HepG2 (cell line): ENCODE measurements at regions not wholly inside any gene's neighbourhood (a gene's known extent, or its start where the extent isn't known, plus 50 kb on each side); places are given as distances from the start of the nearest gene placed in this dataset.

Source experiments
- ATAC-seq: fragments of 200-7000 bp; cut with Tn5 transposase; 3 replicates; pipeline ENCODE4 v1.9.1; 2020; ENCODE audit warnings: mild to moderate bottlenecking, moderate library complexity
- BruUV-seq: library from RNA; stranded (reverse); fragments of 400-500 nt; replicated peaks from 2 replicates; lab custom pipeline; 2021; lab: Mats Ljungman, UMichigan
- CTCF ChIA-PET: fragments of 300-600 bp; formaldehyde crosslinking; extraction: SDS; loops from one replicate; lab custom pipeline; 2021; ENCODE audit warnings: low total read pairs, inconsistent platforms, low intra/inter-chr PET ratio; lab: Yijun Ruan, JAX
- POLR2A ChIA-PET: fragments of 350-600 bp; sonication (Branson Sonifier 250); formaldehyde crosslinking; loops from one replicate; lab custom pipeline; 2020; ENCODE audit warnings: antibody characterized with exemption, inconsistent platforms; lab: Yijun Ruan, JAX
- DNase-seq: peaks from one replicate; pipeline ENCODE4 v3.0.0-alpha.2; 2015; ENCODE audit warnings: low spot score
- FAIRE-seq: peaks from 3 replicates; lab custom pipeline; 2011; peaks lifted over from hg19 to GRCh38; lab: Jason Lieb, UNC
- H2AFZ ChIP-seq: one replicate; pipeline ENCODE4 v1.6.1; 2011; ENCODE audit warnings: low read length, inconsistent platforms
- H3K27ac ChIP-seq: fragments of 300-600 bp; 3 replicates; pipeline ENCODE4 v1.8.0; 2011; ENCODE audit warnings: mixed run types, mild to moderate bottlenecking, mixed read lengths, low read length, inconsistent platforms; ENCODE audit not compliant: insufficient read depth; ENCODE audit errors: extremely low read length
- H3K27me3 ChIP-seq, 2 experiments: fragments of 200-600 bp in 1 of 2; 2 replicates in 1 of 2; 3 replicates in 1 of 2; pipeline versions ENCODE4 v1.6.0 to v1.8.0; 2011; ENCODE audit warnings: low read length in 2 of 2, mild to moderate bottlenecking in 2 of 2, moderate library complexity in 2 of 2, inconsistent platforms in 1 of 2; ENCODE audit not compliant: insufficient read depth in 2 of 2, control insufficient read depth in 1 of 2
- H3K36me3 ChIP-seq, 2 experiments: fragments of 200-600 bp in 1 of 2; replicated peaks in 1 of 2; 2 replicates in 1 of 2; 3 replicates in 1 of 2; pipeline versions ENCODE4 v1.5.1 to v1.8.0; 2011; ENCODE audit warnings: low read length in 2 of 2, inconsistent platforms in 1 of 2; ENCODE audit not compliant: insufficient read depth in 2 of 2, control insufficient read depth in 1 of 2
- H3K4me1 ChIP-seq: 2 replicates; pipeline ENCODE4 v1.5.1; 2012; ENCODE audit warnings: low read length, inconsistent platforms; ENCODE audit not compliant: insufficient read depth
- H3K4me2 ChIP-seq: 2 replicates; pipeline ENCODE4 v1.6.0; 2011; ENCODE audit warnings: low read depth, low read length, inconsistent platforms
- H3K4me3 ChIP-seq, 3 experiments: fragments of 200-600 bp in 1 of 3; sonication (generic), shearing (Covaris generic) in 1 of 3; replicated peaks in 1 of 3; 2 replicates each; pipeline ENCODE4 v1.5.1; 2011 to 2016; ENCODE audit warnings: low read length in 3 of 3, inconsistent platforms in 2 of 3, low read depth in 2 of 3, mild to moderate bottlenecking in 2 of 3, control low read depth in 1 of 3, mixed read lengths in 1 of 3; ENCODE audit not compliant: insufficient read depth in 1 of 3
- H3K79me2 ChIP-seq: one replicate; pipeline ENCODE4 v1.6.1; 2011; ENCODE audit warnings: low read length, inconsistent platforms; ENCODE audit not compliant: insufficient read depth
- H3K9ac ChIP-seq: 2 replicates; pipeline ENCODE4 v1.6.0; 2011; ENCODE audit warnings: mild to moderate bottlenecking, low read depth, low read length, inconsistent platforms; ENCODE audit not compliant: insufficient read depth
- H3K9me3 ChIP-seq: 2 replicates; pipeline ENCODE4 v1.5.1; 2012; ENCODE audit warnings: mild to moderate bottlenecking, low read length
- H4K20me1 ChIP-seq: 2 replicates; pipeline ENCODE4 v1.6.0; 2011; ENCODE audit warnings: inconsistent platforms, mild to moderate bottlenecking, low read length, moderate library complexity; ENCODE audit not compliant: insufficient read depth
- AHDC1 ChIP-seq: sonication (generic); formaldehyde crosslinking; IDR thresholded peaks from 2 replicates; pipeline ENCODE4 v1.5.1; 2020; ENCODE audit warnings: mild to moderate bottlenecking, missing genetic modification reagents, borderline replicate concordance
- DDIT3 ChIP-seq: sonication (generic); formaldehyde crosslinking; IDR thresholded peaks from 2 replicates; pipeline ENCODE4 v1.4.0; 2020; ENCODE audit warnings: mild to moderate bottlenecking, missing genetic modification reagents
- GLMP ChIP-seq: sonication (generic); formaldehyde crosslinking; IDR thresholded peaks from 2 replicates; pipeline ENCODE4 v1.9.0; 2021; ENCODE audit warnings: missing genetic modification reagents, mild to moderate bottlenecking, borderline replicate concordance
- NCOR1 ChIP-seq: fragments of 200-600 bp; sonication (generic); IDR thresholded peaks from 2 replicates; pipeline ENCODE4 v1.7.0; 2017; ENCODE audit warnings: antibody characterized with exemption, low read length, borderline replicate concordance
- NFIC ChIP-seq: IDR thresholded peaks from 2 replicates; pipeline ENCODE4 v1.6.1; 2012; ENCODE audit warnings: mild to moderate bottlenecking, low read length, inconsistent platforms
- POLR2A ChIP-seq, 2 experiments: IDR thresholded peaks; 2 replicates each; pipeline ENCODE4 v1.6.1; 2011; ENCODE audit warnings: low read depth in 2 of 2, low read length in 2 of 2, mild to moderate bottlenecking in 1 of 2, moderate library complexity in 1 of 2; ENCODE audit not compliant: insufficient read depth in 1 of 2
- PTBP1 ChIP-seq: fragments of 200-400 bp; formaldehyde crosslinking; IDR thresholded peaks from 2 replicates; pipeline ENCODE4 v1.6.1; 2018; ENCODE audit warnings: low read length, low read depth; ENCODE audit not compliant: poor library complexity, severe bottlenecking
- RXRA ChIP-seq: sonication (generic); formaldehyde crosslinking; IDR thresholded peaks from 2 replicates; pipeline ENCODE4 v1.5.1; 2020; ENCODE audit warnings: missing genetic modification reagents
- TIGD3 ChIP-seq: sonication (generic); formaldehyde crosslinking; IDR thresholded peaks from 2 replicates; pipeline ENCODE4 v1.5.1; 2020; ENCODE audit warnings: mild to moderate bottlenecking, missing genetic modification reagents, borderline replicate concordance
- ZNF205 ChIP-seq: IDR thresholded peaks from 2 replicates; pipeline ENCODE4 v1.6.1; 2018; ENCODE audit warnings: missing biosample characterization, missing genetic modification reagents
- ZNF703 ChIP-seq: sonication (generic); formaldehyde crosslinking; IDR thresholded peaks from 2 replicates; pipeline ENCODE4 v1.5.1; 2020; ENCODE audit warnings: missing genetic modification reagents, mild to moderate bottlenecking, moderate library complexity, borderline replicate concordance
- WGBS: methylation state at CpG from one replicate; pipeline ENCODE4 v1.1.6; 2017; ENCODE audit warnings: low lambda C conversion rate; 5-methylcytosine and 5-hydroxymethylcytosine counted together
- in situ Hi-C: cut with HindIII; loops from 2 replicates; pipeline ENCODE4 v1.10.0; 2017; ENCODE audit warnings: low pct_unique_long_range_greater_than_20kb; ENCODE audit not compliant: extremely low pct_ligation_motif_present
- intact Hi-C: fragments of 100-400 bp; cut with micrococcal nuclease; formaldehyde crosslinking; loops from one replicate; pipeline ENCODE4 v1.10.0; 2022; ENCODE audit not compliant: unreplicated experiment

GRCh38 chr20:3325864-3326263, 81.6 kb downstream of the DNAAF9 start:
- Histone ChIP-seq H3K9ac (no peak overlapping the region), H3K36me3 (peaks cover 10 to 32% of the 10 kb centered on the region in 2 experiments; a peak in 4 of 5 replicates), H3K79me2 (no peaks in the 10 kb centered on the region), H3K27me3 (no peaks in the 10 kb centered on the region), H3K4me1 (no peaks in the 10 kb centered on the region), H3K4me2 (no peak overlapping the region), H2AFZ (no peak overlapping the region), H3K27ac (no peak overlapping the region), H3K4me3 (no peak overlapping the region), H3K9me3 (no peaks in the 10 kb centered on the region), H4K20me1 (no peaks in the 10 kb centered on the region)
- FAIRE-seq (no peak), DNase-seq (no peak), ATAC-seq (no peak)
- ChIA-PET CTCF (no interaction called here), POLR2A (no interaction called here)
- no TSS peak for BruUV-seq
- WGBS, result 94% methylated on average over 2 of the region's 2 CpGs
- in situ Hi-C loops, result no loop called here
- intact Hi-C loops, result no loop called here
- TF ChIP-seq ZNF703 (no peak), RXRA (CRISPR knock-in tag) (no peak)

GRCh38 chr20:3323398-3323797, 84.1 kb downstream of the DNAAF9 start:
- peaks cover 11 to 32% of the 10 kb centered on the region in 2 experiments; a peak in 4 of 5 replicates for H3K36me3 ChIP-seq
- intact Hi-C loops, result no loop called here
- DNase-seq (no peak), FAIRE-seq (no peak), ATAC-seq (no peak)
- H3K79me2 ChIP-seq, result no peaks in the 10 kb centered on the region
- no peaks in the 10 kb centered on the region for H3K4me1 ChIP-seq
- no peak overlapping the region for H3K27ac ChIP-seq
- H3K9me3 ChIP-seq, result no peaks in the 10 kb centered on the region
- no peaks in the 10 kb centered on the region for H3K27me3 ChIP-seq
- no peaks in the 10 kb centered on the region for H4K20me1 ChIP-seq
- H3K9ac ChIP-seq, result no peak overlapping the region
- 96% methylated on average over 5 of the region's 5 CpGs for WGBS
- in situ Hi-C loops, result no loop called here
- BruUV-seq, result no TSS peak
- no peak overlapping the region for H2AFZ ChIP-seq
- no peak overlapping the region for H3K4me2 ChIP-seq
- POLR2A ChIA-PET, result no interaction called here
- no peak overlapping the region for H3K4me3 ChIP-seq
- CTCF ChIA-PET, result no interaction called here
- TF ChIP-seq GLMP, result no peak
- no peak for TF ChIP-seq POLR2A (IDR thresholded peaks at IDR 0.05; ENCODE audit: insufficient read depth in 1 of 2, low read depth in 2 of 2, low read length in 2 of 2)
- no peak for TF ChIP-seq PTBP1
- TF ChIP-seq NCOR1, result no peak
- no peak for TF ChIP-seq ZNF205 (CRISPR knock-in tag)
- TF ChIP-seq DDIT3 (CRISPR knock-in tag), result no peak
- TF ChIP-seq AHDC1, result no peak
- TF ChIP-seq NFIC, result no peak
- TF ChIP-seq TIGD3 (CRISPR knock-in tag), result no peak
